IMR-90 (cell line): ENCODE measurements at regions not wholly inside any gene's neighbourhood (a gene's known extent, or its start where the extent isn't known, plus 50 kb on each side); places are given as distances from the start of the nearest gene placed in this dataset.

Experiments used
- ATAC-seq: fragments of 200-7000 bp; cut with Tn5 transposase; 2 replicates; pipeline ENCODE4 v1.9.1; 2020; ENCODE audit warnings: low read depth, mild to moderate bottlenecking, moderate library complexity
- BruUV-seq: library from RNA; stranded (reverse); fragments of 400-500 nt; replicated peaks from 2 replicates; lab custom pipeline; 2021; lab: Mats Ljungman, UMichigan
- CTCF ChIA-PET: fragments of 300-600 bp; formaldehyde crosslinking; extraction: SDS; loops from one replicate; lab custom pipeline; 2021; ENCODE audit warnings: antibody characterized with exemption; lab: Yijun Ruan, JAX
- POLR2A ChIA-PET: fragments of 300-600 bp; sonication (Branson Sonifier 250); formaldehyde crosslinking; loops from one replicate; lab custom pipeline; 2022; ENCODE audit warnings: antibody characterized with exemption; ENCODE audit not compliant: unreplicated experiment; lab: Charles Lee
- DNase-seq: peaks from one replicate; pipeline ENCODE4 v3.0.0; 2013
- H2AFZ ChIP-seq: replicated peaks from 2 replicates; pipeline ENCODE3; 2013; ENCODE audit warnings: low read length, mild to moderate bottlenecking; ENCODE audit not compliant: poor library complexity
- H2AK5ac ChIP-seq: 2 replicates; pipeline ENCODE4 v1.6.1; 2013; ENCODE audit warnings: low read depth, low read length, inconsistent platforms
- H2AK9ac ChIP-seq: replicated peaks from 2 replicates; pipeline ENCODE3; 2013; ENCODE audit warnings: mild to moderate bottlenecking, low read depth, low read length, moderate library complexity; ENCODE audit not compliant: poor library complexity
- H2BK120ac ChIP-seq: 2 replicates; pipeline ENCODE4 v1.6.1; 2013; ENCODE audit warnings: low read depth, low read length, inconsistent platforms
- H2BK15ac ChIP-seq: 3 replicates; pipeline ENCODE4 v1.6.1; 2013; ENCODE audit warnings: low read depth, low read length, inconsistent platforms
- H2BK20ac ChIP-seq: 2 replicates; pipeline ENCODE4 v1.6.1; 2013; ENCODE audit warnings: low read depth, mild to moderate bottlenecking, inconsistent platforms, low read length, moderate library complexity
- H2BK5ac ChIP-seq: 2 replicates; pipeline ENCODE4 v1.6.1; 2013; ENCODE audit warnings: mild to moderate bottlenecking, low read depth, low read length, inconsistent platforms; ENCODE audit not compliant: poor library complexity, severe bottlenecking
- H3K14ac ChIP-seq: replicated peaks from 2 replicates; pipeline ENCODE4 v1.6.1; 2013; ENCODE audit warnings: low read depth, low read length, inconsistent platforms
- H3K18ac ChIP-seq: 2 replicates; pipeline ENCODE4 v1.6.1; 2013; ENCODE audit warnings: low read depth, low read length, control low read depth
- H3K23ac ChIP-seq: 2 replicates; pipeline ENCODE4 v1.6.1; 2013; ENCODE audit warnings: low read depth, low read length, inconsistent platforms
- H3K27ac ChIP-seq: 2 replicates; pipeline ENCODE4 v1.5.1; 2013; ENCODE audit warnings: mild to moderate bottlenecking, control low read depth, low read length; ENCODE audit not compliant: insufficient read depth
- H3K27me3 ChIP-seq: 2 replicates; pipeline ENCODE4 v1.6.1; 2013; ENCODE audit warnings: low read length; ENCODE audit not compliant: control insufficient read depth, insufficient read depth
- H3K36me3 ChIP-seq: 2 replicates; pipeline ENCODE4 v1.6.1; 2013; ENCODE audit warnings: low read length, mixed read lengths; ENCODE audit not compliant: control insufficient read depth, insufficient read depth
- H3K4ac ChIP-seq: 2 replicates; pipeline ENCODE4 v1.6.1; 2013; ENCODE audit warnings: low read depth, low read length, inconsistent platforms
- H3K4me1 ChIP-seq: 2 replicates; pipeline ENCODE4 v1.6.1; 2013; ENCODE audit warnings: low read length, mixed read lengths; ENCODE audit not compliant: control insufficient read depth, insufficient read depth
- H3K4me2 ChIP-seq: 2 replicates; pipeline ENCODE4 v1.6.1; 2013; ENCODE audit warnings: low read depth, mild to moderate bottlenecking, control low read depth, low read length, moderate library complexity
- H3K4me3 ChIP-seq: 2 replicates; pipeline ENCODE4 v1.5.1; 2013; ENCODE audit warnings: low read depth, mild to moderate bottlenecking, control low read depth, low read length, moderate library complexity; ENCODE audit not compliant: insufficient read depth
- H3K56ac ChIP-seq: 2 replicates; pipeline ENCODE4 v1.6.1; 2013; ENCODE audit warnings: low read length, inconsistent platforms; ENCODE audit not compliant: insufficient read depth; ENCODE audit errors: extremely low read depth
- H3K79me1 ChIP-seq, 2 experiments: 2 replicates each; pipeline ENCODE4 v1.6.1; 2013; ENCODE audit warnings: low read length in 2 of 2, inconsistent platforms in 1 of 2, low read depth in 1 of 2
- H3K9ac ChIP-seq: 2 replicates; pipeline ENCODE4 v1.6.1; 2013; ENCODE audit warnings: low read depth, low read length, control low read depth
- H3K9me1 ChIP-seq: 2 replicates; pipeline ENCODE4 v1.6.1; 2013; ENCODE audit warnings: low read length, inconsistent platforms; ENCODE audit not compliant: insufficient read depth
- H3K9me3 ChIP-seq: 2 replicates; pipeline ENCODE4 v1.6.1; 2013; ENCODE audit warnings: low read length; ENCODE audit not compliant: control insufficient read depth, insufficient read depth
- H4K20me1 ChIP-seq: 2 replicates; pipeline ENCODE4 v1.6.1; 2013; ENCODE audit warnings: low read length, inconsistent platforms; ENCODE audit not compliant: insufficient read depth
- H4K5ac ChIP-seq: 2 replicates; pipeline ENCODE4 v1.6.1; 2013; ENCODE audit warnings: mild to moderate bottlenecking, low read depth, low read length, control low read depth
- H4K8ac ChIP-seq, 2 experiments: 2 replicates each; pipeline ENCODE4 v1.6.1; 2013; ENCODE audit warnings: low read depth in 2 of 2, low read length in 2 of 2, control low read depth in 1 of 2, inconsistent platforms in 1 of 2
- H4K91ac ChIP-seq: 2 replicates; pipeline ENCODE4 v1.6.1; 2013; ENCODE audit warnings: low read depth, low read length, inconsistent platforms; ENCODE audit not compliant: insufficient read depth
- BHLHE40 ChIP-seq: fragments of 150-350 bp; IDR thresholded peaks from 2 replicates; pipeline ENCODE4 v1.6.1; 2016; ENCODE audit warnings: mild to moderate bottlenecking, low read depth, low read length
- CEBPB ChIP-seq: IDR thresholded peaks from 2 replicates; pipeline ENCODE4 v1.6.1; 2012; ENCODE audit warnings: low read depth, low read length, improper control_type of control experiment
- CHD1 ChIP-seq: IDR thresholded peaks from 2 replicates; pipeline ENCODE4 v1.6.1; 2012; ENCODE audit warnings: low read depth, low read length, improper control_type of control experiment
- CTCF ChIP-seq: conservative IDR thresholded peaks from 2 replicates; pipeline ENCODE4 v1.5.1; 2012; ENCODE audit warnings: mild to moderate bottlenecking, low read depth, low read length, improper control_type of control experiment
- FOS ChIP-seq: fragments of 150-350 bp; IDR thresholded peaks from 2 replicates; pipeline ENCODE4 v1.6.1; 2016; ENCODE audit warnings: low read depth, low read length
- MAFK ChIP-seq: IDR thresholded peaks from 2 replicates; pipeline ENCODE4 v1.6.1; 2012; ENCODE audit warnings: low read depth, low read length, improper control_type of control experiment
- MAZ ChIP-seq: IDR thresholded peaks from 2 replicates; pipeline ENCODE4 v1.6.1; 2012; ENCODE audit warnings: low read depth, mild to moderate bottlenecking, low read length, improper control_type of control experiment, moderate library complexity, borderline replicate concordance
- MXI1 ChIP-seq: IDR thresholded peaks from 2 replicates; pipeline ENCODE4 v1.6.1; 2012; ENCODE audit warnings: low read depth, mild to moderate bottlenecking, low read length, moderate library complexity, borderline replicate concordance
- NFE2L2 ChIP-seq: fragments of 150-350 bp; IDR thresholded peaks from 2 replicates; pipeline ENCODE4 v1.6.1; 2016; ENCODE audit warnings: low read depth, mild to moderate bottlenecking, low read length
- POLR2A ChIP-seq: IDR thresholded peaks from 2 replicates; pipeline ENCODE4 v1.6.1; 2012; ENCODE audit warnings: mild to moderate bottlenecking, low read depth, low read length
- RAD21 ChIP-seq: IDR thresholded peaks from 2 replicates; pipeline ENCODE4 v1.6.1; 2012; ENCODE audit warnings: low read length, improper control_type of control experiment
- RCOR1 ChIP-seq: IDR thresholded peaks from 2 replicates; pipeline ENCODE4 v1.6.1; 2012; ENCODE audit warnings: mild to moderate bottlenecking, low read length, improper control_type of control experiment; ENCODE audit not compliant: insufficient replicate concordance
- RFX5 ChIP-seq: IDR thresholded peaks from 2 replicates; pipeline ENCODE4 v1.8.0; 2012; ENCODE audit warnings: low read depth, mild to moderate bottlenecking, low read length, moderate library complexity
- SMC3 ChIP-seq: fragments of 150-350 bp; IDR thresholded peaks from 2 replicates; pipeline ENCODE4 v1.6.1; 2016; ENCODE audit warnings: low read depth, mild to moderate bottlenecking, antibody characterized with exemption, low read length, moderate library complexity
- USF2 ChIP-seq: fragments of 150-350 bp; IDR thresholded peaks from 2 replicates; pipeline ENCODE4 v1.6.1; 2017; ENCODE audit warnings: mild to moderate bottlenecking, antibody characterized with exemption, low read length, low read depth
- WGBS, 2 experiments: methylation state at CpG; one replicate each; pipeline versions ENCODE4 v1.1.5 to v1.1.7; 2013; ENCODE audit warnings: missing lambda C conversion rate in 2 of 2; ENCODE audit not compliant: insufficient read length in 1 of 2; ENCODE audit errors: extremely low coverage in 2 of 2; 5-methylcytosine and 5-hydroxymethylcytosine counted together
- dilution Hi-C: fragments of 300-500 bp; cut with HindIII; formaldehyde crosslinking; loops from one replicate; pipeline ENCODE4 v1.14.3; 2018; ENCODE audit warnings: low sequenced_read_pairs; ENCODE audit not compliant: unreplicated experiment
- in situ Hi-C: fragments of 300-500 bp; cut with MboI; formaldehyde crosslinking; loops from 3 replicates; pipeline ENCODE4 v1.14.3; 2019; ENCODE audit warnings: low sequenced_read_pairs, inconsistent platforms, mixed read lengths
- intact Hi-C: fragments of 100-400 bp; cut with micrococcal nuclease; formaldehyde crosslinking; loops from 2 replicates; pipeline ENCODE4 v1.10.0; 2022
- TF ChIP-seq, protein P1 (sequence below): fragments of 150-350 bp; IDR thresholded peaks from 2 replicates; pipeline ENCODE4 v1.6.1; 2016; ENCODE audit warnings: low read depth, mild to moderate bottlenecking, low read length, moderate library complexity, borderline replicate concordance

DNA sequence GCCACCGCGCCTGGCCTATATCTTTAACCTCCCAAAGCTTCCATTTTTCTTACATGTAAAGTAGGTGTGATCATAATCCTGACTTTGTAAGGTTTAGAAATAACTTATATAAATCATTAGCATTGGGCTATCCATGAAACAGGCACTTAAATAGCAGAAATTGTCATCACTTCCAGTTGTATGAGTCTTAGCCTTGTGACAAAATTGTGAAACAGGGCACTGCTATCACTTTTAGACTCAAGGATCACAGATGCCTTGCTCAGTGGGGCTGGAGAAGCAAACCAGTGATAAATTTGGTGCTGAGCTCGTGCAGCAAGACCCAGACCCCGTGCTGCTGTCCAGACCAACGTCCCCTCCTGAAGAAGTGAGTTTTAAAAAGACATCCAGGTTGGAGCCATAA lies 209.7 kb downstream of the KATNAL1 start:
- Histone ChIP-seq H2BK120ac (no peak overlapping the region), H2BK20ac (no peak overlapping the region), H3K36me3 (no peaks in the 10 kb centered on the region), H3K4me3 (no peak overlapping the region), H4K20me1 (no peaks in the 10 kb centered on the region), H3K4me1 (no peaks in the 10 kb centered on the region), H3K9me1 (no peaks in the 10 kb centered on the region; the same call in 1 of the 2 replicates), H4K8ac (no peak overlapping the region), H3K23ac (no peak overlapping the region), H2AFZ (no peak overlapping the region), H3K27me3 (peaks cover 12% of the 10 kb centered on the region), H4K5ac (no peak overlapping the region), H3K9me3 (no peaks in the 10 kb centered on the region), H2AK9ac (no peak overlapping the region), H3K27ac (no peak overlapping the region), H3K79me1 (no peaks in the 10 kb centered on the region), H3K14ac (no peak overlapping the region), H2AK5ac (no peak overlapping the region), H2BK5ac (no peak overlapping the region), H3K9ac (no peak overlapping the region), H3K56ac (no peak overlapping the region), H2BK15ac (no peak overlapping the region), H3K4ac (no peak overlapping the region), H3K4me2 (no peak overlapping the region), H3K18ac (no peak overlapping the region), H4K91ac (no peak overlapping the region)
- POLR2A ChIA-PET: no interaction called here
- no peak for DNase-seq
- no TSS peak for BruUV-seq
- intact Hi-C loops (no loop called here), in situ Hi-C loops (no loop called here), dilution Hi-C loops (no loop called here)
- WGBS, 2 experiments: no CpG with 5 or more reads among the region's 5 CpGs
- CTCF ChIA-PET: no interaction called here
- no peak for ATAC-seq
- no peak for TF ChIP-seq MXI1
- no peak for TF ChIP-seq MAZ
- TF ChIP-seq POLR2A: no peak
- TF ChIP-seq, protein P1, sequence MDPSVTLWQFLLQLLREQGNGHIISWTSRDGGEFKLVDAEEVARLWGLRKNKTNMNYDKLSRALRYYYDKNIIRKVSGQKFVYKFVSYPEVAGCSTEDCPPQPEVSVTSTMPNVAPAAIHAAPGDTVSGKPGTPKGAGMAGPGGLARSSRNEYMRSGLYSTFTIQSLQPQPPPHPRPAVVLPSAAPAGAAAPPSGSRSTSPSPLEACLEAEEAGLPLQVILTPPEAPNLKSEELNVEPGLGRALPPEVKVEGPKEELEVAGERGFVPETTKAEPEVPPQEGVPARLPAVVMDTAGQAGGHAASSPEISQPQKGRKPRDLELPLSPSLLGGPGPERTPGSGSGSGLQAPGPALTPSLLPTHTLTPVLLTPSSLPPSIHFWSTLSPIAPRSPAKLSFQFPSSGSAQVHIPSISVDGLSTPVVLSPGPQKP: no peak
- TF ChIP-seq CTCF: no peak
- no peak for TF ChIP-seq RAD21
- TF ChIP-seq SMC3: no peak
- no peak for TF ChIP-seq MAFK
- no peak for TF ChIP-seq RCOR1
- TF ChIP-seq BHLHE40: no peak
- TF ChIP-seq RFX5: no peak
- TF ChIP-seq CHD1: no peak
- TF ChIP-seq USF2: no peak
- no peak for TF ChIP-seq CEBPB
- TF ChIP-seq NFE2L2: no peak
- TF ChIP-seq FOS: no peak
